LNCaP clone FGC (cell line): ENCODE measurements at regions not wholly inside any gene's neighbourhood (a gene's known extent, or its start where the extent isn't known, plus 50 kb on each side); places are given as distances from the start of the nearest gene placed in this dataset.

Experiments
- DNase-seq: peaks from one replicate; pipeline ENCODE4 v3.0.0-alpha.2; 2011; ENCODE audit warnings: low read depth
- H3K4me3 ChIP-seq: 2 replicates; pipeline ENCODE4 v1.5.1; 2011; ENCODE audit warnings: mild to moderate bottlenecking, low read depth, low read length, control low read depth
- CTCF ChIP-seq: IDR thresholded peaks from 2 replicates; pipeline ENCODE4 v1.5.1; 2012; ENCODE audit warnings: mild to moderate bottlenecking; ENCODE audit not compliant: control insufficient read depth, insufficient read depth; ENCODE audit errors: extremely low read depth

GRCh38 chr10:36089790-36090440, 447.8 kb upstream of the FZD8 start:
- no peak for DNase-seq
- H3K4me3 ChIP-seq, result no peak overlapping the region
- no peak for TF ChIP-seq CTCF

GRCh38 chr10:36087006-36088005, 445.2 kb upstream of the FZD8 start:
- DNase-seq, result no peak
- no peak overlapping the region for H3K4me3 ChIP-seq
- TF ChIP-seq CTCF, result no peak

- no peak for TF ChIP-seq CTCF
- no peak overlapping the region for H3K4me3 ChIP-seq
- no peak for DNase-seq
Observed at GRCh38 chr10:36075196-36075595, 433.1 kb upstream of the FZD8 start.

- TF ChIP-seq CTCF, result no peak
Observed at GRCh38 chr10:36073796-36074345, 431.8 kb upstream of the FZD8 start.

GRCh38 chr10:36068542-36068941, 426.4 kb upstream of the FZD8 start:
- no peak overlapping the region for H3K4me3 ChIP-seq
- no peak for TF ChIP-seq CTCF
- DNase-seq, result no peak

More at GRCh38 chr10:36073796-36074345, 431.8 kb upstream of the FZD8 start:
- DNase-seq, result no peak
- no peak overlapping the region for H3K4me3 ChIP-seq

- no peak overlapping the region for H3K4me3 ChIP-seq
- TF ChIP-seq CTCF, result no peak
- no peak for DNase-seq
Observed at GRCh38 chr10:36067748-36068147, 425.7 kb upstream of the FZD8 start.
